Neural cell (in vitro differentiated cells): ENCODE measurements at regions not wholly inside any gene's neighbourhood (a gene's known extent, or its start where the extent isn't known, plus 50 kb on each side); places are given as distances from the start of the nearest gene placed in this dataset.

Experiments
- CTCF ChIP-seq: fragments of 450-650 bp; IDR thresholded peaks from 2 replicates; pipeline ENCODE4 v1.5.1; 2014; ENCODE audit warnings: antibody characterized with exemption, mild to moderate bottlenecking, moderate library complexity; ENCODE audit not compliant: poor library complexity, severe bottlenecking
- EP300 ChIP-seq: fragments of 450-650 bp; conservative IDR thresholded peaks from 2 replicates; pipeline ENCODE4 v1.6.1; 2014; ENCODE audit warnings: antibody characterized with exemption, mild to moderate bottlenecking, moderate library complexity; ENCODE audit not compliant: poor library complexity, severe bottlenecking
- EZH2 ChIP-seq: fragments of 200-600, 300-800 bp; shearing (Covaris generic), sonication (generic); IDR thresholded peaks from 2 replicates; pipeline ENCODE4 v1.6.1; 2014; ENCODE audit warnings: antibody characterized with exemption, low read length, borderline replicate concordance, mild to moderate bottlenecking; ENCODE audit not compliant: insufficient read depth, poor library complexity, severe bottlenecking
- TAF1 ChIP-seq: IDR thresholded peaks from 2 replicates; pipeline ENCODE4 v1.6.1; 2012; ENCODE audit warnings: low read depth

GRCh38 chr5:107739661-107740060 lies 68.9 kb upstream of the EFNA5 start:
- no peak for TF ChIP-seq CTCF
- no peak for TF ChIP-seq EZH2
- no peak for TF ChIP-seq TAF1
- TF ChIP-seq EP300: no peak
